AG09309 (cell line): ENCODE measurements at regions not wholly inside any gene's neighbourhood (a gene's known extent, or its start where the extent isn't known, plus 50 kb on each side); places are given as distances from the start of the nearest gene placed in this dataset.
"Not testable (repeated sequence)": the region's sequence is repeated elsewhere in the genome, so short reads cannot be mapped to it uniquely, and the experiment has no call there.

Source experiments
- DNase-seq: peaks from one replicate; pipeline ENCODE4 v3.0.0-alpha.2; 2010; ENCODE audit warnings: low read depth
- H3K4me3 ChIP-seq: 2 replicates; pipeline ENCODE4 v1.5.1; 2011; ENCODE audit warnings: mild to moderate bottlenecking, low read depth, low read length, moderate library complexity; ENCODE audit not compliant: control insufficient read depth
- TF ChIP-seq, protein P1 (sequence below): IDR thresholded peaks from 2 replicates; pipeline ENCODE4 v1.5.1; 2011; ENCODE audit warnings: mild to moderate bottlenecking, low read depth, low read length, inconsistent platforms; ENCODE audit not compliant: insufficient read depth, control insufficient read depth; ENCODE audit errors: missing control alignments

DNA sequence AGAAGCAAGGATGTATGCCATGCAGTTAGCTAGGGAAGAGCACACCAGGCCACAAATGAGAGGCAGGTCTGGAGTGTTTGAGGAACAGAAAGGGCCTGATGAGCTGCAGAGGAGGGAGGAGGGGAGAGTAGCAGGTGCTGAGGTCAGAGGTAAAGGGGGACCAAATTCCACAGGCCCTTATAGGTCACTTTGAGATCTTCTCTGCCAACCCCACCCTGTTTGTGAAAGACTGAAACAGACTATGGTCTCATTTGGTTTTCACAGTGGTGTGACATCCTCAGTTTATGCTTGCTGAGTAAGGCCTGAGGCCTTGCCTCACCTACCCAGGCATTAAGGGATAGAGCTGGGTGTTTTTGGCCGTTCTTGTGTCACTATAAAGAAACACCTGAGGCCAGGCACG is 187.7 kb upstream of the MYLIP start:
- no peak for DNase-seq
- TF ChIP-seq, protein P1, sequence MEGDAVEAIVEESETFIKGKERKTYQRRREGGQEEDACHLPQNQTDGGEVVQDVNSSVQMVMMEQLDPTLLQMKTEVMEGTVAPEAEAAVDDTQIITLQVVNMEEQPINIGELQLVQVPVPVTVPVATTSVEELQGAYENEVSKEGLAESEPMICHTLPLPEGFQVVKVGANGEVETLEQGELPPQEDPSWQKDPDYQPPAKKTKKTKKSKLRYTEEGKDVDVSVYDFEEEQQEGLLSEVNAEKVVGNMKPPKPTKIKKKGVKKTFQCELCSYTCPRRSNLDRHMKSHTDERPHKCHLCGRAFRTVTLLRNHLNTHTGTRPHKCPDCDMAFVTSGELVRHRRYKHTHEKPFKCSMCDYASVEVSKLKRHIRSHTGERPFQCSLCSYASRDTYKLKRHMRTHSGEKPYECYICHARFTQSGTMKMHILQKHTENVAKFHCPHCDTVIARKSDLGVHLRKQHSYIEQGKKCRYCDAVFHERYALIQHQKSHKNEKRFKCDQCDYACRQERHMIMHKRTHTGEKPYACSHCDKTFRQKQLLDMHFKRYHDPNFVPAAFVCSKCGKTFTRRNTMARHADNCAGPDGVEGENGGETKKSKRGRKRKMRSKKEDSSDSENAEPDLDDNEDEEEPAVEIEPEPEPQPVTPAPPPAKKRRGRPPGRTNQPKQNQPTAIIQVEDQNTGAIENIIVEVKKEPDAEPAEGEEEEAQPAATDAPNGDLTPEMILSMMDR = no peak
- H3K4me3 ChIP-seq = no peak overlapping the region

DNA sequence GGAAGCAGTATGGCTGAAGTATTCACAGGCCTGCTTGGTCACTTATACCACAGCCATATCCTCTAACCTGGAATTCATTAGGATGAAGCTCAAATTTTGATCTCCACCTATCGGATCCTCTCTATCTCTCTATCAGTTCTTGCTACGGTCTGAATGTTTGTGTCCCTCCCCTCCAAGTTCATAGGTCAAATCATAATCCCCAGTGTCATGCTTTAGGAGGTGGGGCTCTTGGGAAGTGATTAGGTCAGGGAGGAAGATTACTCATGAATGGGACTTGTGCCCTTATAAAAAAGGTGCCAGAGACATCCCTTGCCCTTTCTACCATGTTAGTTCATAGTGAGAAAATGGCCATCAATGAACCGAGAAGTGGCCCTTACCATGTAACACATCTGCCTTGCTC is 190.8 kb upstream of the MYLIP start:
- no peak for DNase-seq
- H3K4me3 ChIP-seq = no peak overlapping the region
- TF ChIP-seq, protein P1 = no peak

DNA sequence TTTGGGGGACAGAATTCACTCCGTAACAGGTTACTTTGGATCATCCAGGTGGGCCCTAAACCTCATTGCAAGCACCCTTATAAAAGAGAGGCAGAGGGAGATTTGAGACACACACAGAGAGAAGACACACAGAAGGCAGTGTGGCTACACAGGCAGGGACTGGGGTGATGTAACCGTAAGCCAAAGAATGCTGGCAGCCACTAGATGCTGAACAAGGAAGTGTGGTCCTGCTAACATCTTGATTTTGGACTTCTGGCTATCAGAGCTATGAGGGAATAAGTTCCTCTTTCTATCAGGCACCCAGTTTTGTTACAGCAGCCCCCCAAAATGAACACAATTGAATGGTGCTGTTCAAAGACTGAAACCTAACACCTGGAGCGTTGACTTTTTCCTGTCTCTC is 191.3 kb upstream of the MYLIP start:
- DNase-seq = no peak
- TF ChIP-seq, protein P1 = no peak
- no peak overlapping the region for H3K4me3 ChIP-seq

DNA sequence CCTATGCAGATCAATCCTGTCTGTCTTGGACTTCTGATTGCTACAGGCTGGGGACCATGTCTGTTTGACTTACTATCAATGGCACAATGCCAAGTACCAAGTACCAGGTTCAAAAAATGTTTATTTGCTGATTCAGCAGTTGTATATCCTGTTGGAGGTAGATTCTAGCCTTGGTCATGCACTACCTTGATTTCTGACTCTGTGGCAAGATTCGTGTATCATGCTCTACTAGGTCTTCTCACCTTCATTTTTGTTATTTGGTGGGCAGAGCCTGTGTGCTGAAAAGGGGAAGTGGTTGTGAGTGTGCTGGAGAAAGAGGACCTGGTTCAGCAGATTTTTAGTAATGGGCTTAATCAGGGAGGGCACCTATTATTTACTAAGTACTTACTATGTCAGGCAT is 192.4 kb upstream of the MYLIP start:
- TF ChIP-seq, protein P1 = no peak
- H3K4me3 ChIP-seq = no peak overlapping the region
- no peak for DNase-seq

DNA sequence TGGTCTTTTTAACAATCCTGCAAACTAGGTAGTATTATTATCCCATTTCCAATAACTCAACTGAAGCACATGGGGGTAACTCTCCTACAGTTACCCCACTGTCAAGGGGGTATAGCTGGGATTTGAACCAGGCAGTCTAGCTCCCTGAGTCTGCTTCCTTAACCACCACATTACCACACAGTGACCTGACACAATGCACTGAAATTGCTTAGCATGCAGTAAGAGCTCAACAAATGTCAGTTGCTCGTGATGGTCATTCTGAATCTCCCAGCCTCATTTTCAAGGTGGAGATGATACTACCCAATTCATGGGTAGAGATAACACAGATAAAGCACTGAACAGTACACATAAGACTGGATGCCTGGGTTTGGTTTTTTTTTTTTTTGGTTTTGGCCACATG is 193.2 kb upstream of the MYLIP start:
- DNase-seq = no peak
- H3K4me3 ChIP-seq = no peak overlapping the region
- TF ChIP-seq, protein P1 = no peak

DNA sequence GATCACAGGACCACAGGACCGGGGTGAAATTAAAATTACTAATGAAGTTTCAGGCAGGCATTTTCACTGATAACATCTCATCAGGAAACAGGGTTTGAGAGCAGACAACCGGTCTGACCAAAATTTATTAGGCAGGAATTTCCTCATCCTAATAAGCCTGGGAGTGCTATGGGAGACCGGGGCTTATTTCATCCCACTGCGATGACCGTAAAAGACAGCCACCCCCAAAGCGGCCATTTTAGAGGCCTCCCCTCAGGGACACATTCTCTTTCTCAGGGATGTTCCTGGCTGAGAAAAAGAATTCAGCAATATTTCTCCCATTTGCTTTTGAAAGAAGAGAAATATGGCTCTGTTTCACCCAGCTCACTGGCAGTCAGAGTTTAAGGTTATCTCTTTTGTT is 197.2 kb upstream of the MYLIP start:
- DNase-seq, H3K4me3 ChIP-seq: not testable (repeated sequence)

DNA sequence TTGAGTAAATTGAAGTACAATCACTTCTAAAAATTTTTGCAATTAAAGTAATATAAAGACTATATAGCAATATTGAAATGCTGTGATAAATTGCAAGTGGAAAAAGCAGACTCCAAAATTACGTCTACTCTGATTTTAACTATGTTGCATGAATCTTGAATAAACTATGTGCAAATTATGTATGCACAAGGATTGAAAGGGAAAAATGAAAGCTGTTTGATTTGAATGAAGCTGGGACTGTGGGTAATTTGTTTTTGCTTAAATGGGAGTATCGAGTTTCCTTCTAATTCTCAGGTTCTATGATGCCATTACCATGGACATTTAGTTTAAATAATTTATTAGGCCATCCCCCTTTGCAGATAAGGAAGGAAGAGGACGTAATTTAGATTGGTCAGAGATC is 198.7 kb upstream of the MYLIP start:
- TF ChIP-seq, protein P1 = no peak
- H3K4me3 ChIP-seq = no peak overlapping the region
- DNase-seq = no peak

DNA sequence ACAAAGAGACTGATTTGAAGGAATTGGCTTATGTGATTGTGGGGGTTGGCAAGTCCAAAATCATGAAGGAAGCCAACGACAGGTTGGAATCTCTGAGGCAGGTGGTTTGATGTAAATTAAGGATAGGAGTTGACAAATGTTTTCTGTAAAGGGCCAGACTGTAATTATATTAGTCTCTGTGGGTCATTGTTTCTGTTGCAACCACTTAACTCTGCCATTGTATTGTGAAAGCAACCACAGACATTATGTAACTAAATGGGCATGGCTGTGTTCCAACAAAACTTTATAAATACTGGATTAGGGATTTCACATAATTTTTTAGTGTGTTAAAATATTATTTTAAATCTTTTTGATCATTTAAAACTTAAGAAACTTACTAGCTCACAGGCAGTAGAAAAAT is 199.2 kb upstream of the MYLIP start:
- no peak for DNase-seq
- TF ChIP-seq, protein P1 = no peak
- H3K4me3 ChIP-seq = no peak overlapping the region
